Cardiac fibroblast (primary cell): ENCODE measurements at regions not wholly inside any gene's neighbourhood (a gene's known extent, or its start where the extent isn't known, plus 50 kb on each side); places are given as distances from the start of the nearest gene placed in this dataset.
"Not testable (repeated sequence)": the region's sequence is repeated elsewhere in the genome, so short reads cannot be mapped to it uniquely, and the experiment has no call there.

Source experiments
- DNase-seq, 2 donors: peaks; one replicate each; pipeline versions ENCODE4 v3.0.0 to v3.0.0-alpha.2; 2010; ENCODE audit warnings: low read depth in 2 of 2
- H3K4me3 ChIP-seq, 2 donors: replicated peaks in 1 of 2; 1 replicate in 1 of 2; 2 replicates in 1 of 2; pipeline ENCODE4 v1.5.1; 2011; ENCODE audit warnings: low read depth in 2 of 2, low read length in 2 of 2, mild to moderate bottlenecking in 2 of 2, moderate library complexity in 1 of 2
- CTCF ChIP-seq: IDR thresholded peaks from one replicate; pipeline ENCODE4 v1.5.1; 2011; ENCODE audit warnings: low read depth, mild to moderate bottlenecking, low read length, inconsistent platforms

GRCh38 chr5:26339576-26339975 lies 698.8 kb downstream of the CDH9 start:
- no peak for TF ChIP-seq CTCF
- DNase-seq = no peak
- H3K4me3 ChIP-seq = no peak overlapping the region

GRCh38 chr5:26329562-26330189 lies 708.7 kb downstream of the CDH9 start:
- no peak overlapping the region for H3K4me3 ChIP-seq
- peak in 1 of 2 donors; percentile 6 for DNase-seq
- peak; percentile 20 for TF ChIP-seq CTCF

GRCh38 chr5:26326153-26326759 lies 712.1 kb downstream of the CDH9 start:
- no peak overlapping the region for H3K4me3 ChIP-seq
- no peak for TF ChIP-seq CTCF
- DNase-seq = no peak

GRCh38 chr5:26325432-26325831 lies 713.0 kb downstream of the CDH9 start:
- H3K4me3 ChIP-seq, DNase-seq: not testable (repeated sequence)

GRCh38 chr5:26324273-26324895 lies 714.0 kb downstream of the CDH9 start:
- not testable (repeated sequence) for DNase-seq, H3K4me3 ChIP-seq

GRCh38 chr5:26323794-26324193 lies 714.6 kb downstream of the CDH9 start:
- TF ChIP-seq CTCF = no peak
- no peak for DNase-seq
- H3K4me3 ChIP-seq = no peak overlapping the region

GRCh38 chr5:26321278-26321677 lies 717.1 kb downstream of the CDH9 start:
- no peak overlapping the region for H3K4me3 ChIP-seq
- no peak for TF ChIP-seq CTCF
- no peak for DNase-seq
